CD14-positive monocyte (primary cell): ENCODE measurements at regions not wholly inside any gene's neighbourhood (a gene's known extent, or its start where the extent isn't known, plus 50 kb on each side); places are given as distances from the start of the nearest gene placed in this dataset.

Source experiments
- DNase-seq, 3 donors: peaks; one replicate each; pipeline ENCODE4 v3.0.0-alpha.2; 2011 to 2022
- H2AFZ ChIP-seq: 2 replicates; pipeline ENCODE4 v1.6.0; 2012; ENCODE audit warnings: mild to moderate bottlenecking, low read depth, low read length, inconsistent platforms; ENCODE audit not compliant: insufficient read depth, poor library complexity, severe bottlenecking
- H3K27ac ChIP-seq, 2 donors: 1 replicate in 1 of 2; 2 replicates in 1 of 2; pipeline ENCODE4 v1.5.1; 2012 to 2013; ENCODE audit warnings: low read length in 2 of 2, control low read depth in 1 of 2, inconsistent platforms in 1 of 2, low read depth in 1 of 2, mild to moderate bottlenecking in 1 of 2
- H3K27me3 ChIP-seq, 2 donors: one replicate each; pipeline versions ENCODE4 v1.6.0 to v1.6.1; 2011 to 2013; ENCODE audit warnings: low read length in 2 of 2; ENCODE audit not compliant: control insufficient read depth in 2 of 2, insufficient read depth in 2 of 2
- H3K36me3 ChIP-seq, 2 donors: replicated peaks in 1 of 2; 1 replicate in 1 of 2; 2 replicates in 1 of 2; pipeline versions ENCODE4 v1.5.1 to v1.6.1; 2012 to 2013; ENCODE audit warnings: low read length in 2 of 2, control low read depth in 1 of 2, inconsistent platforms in 1 of 2, mild to moderate bottlenecking in 1 of 2; ENCODE audit not compliant: insufficient read depth in 2 of 2, control insufficient read depth in 1 of 2
- H3K4me1 ChIP-seq, 2 donors: 1 replicate in 1 of 2; 2 replicates in 1 of 2; pipeline versions ENCODE4 v1.5.1 to v1.6.1; 2012 to 2013; ENCODE audit warnings: low read length in 2 of 2, control low read depth in 1 of 2, inconsistent platforms in 1 of 2, mild to moderate bottlenecking in 1 of 2, moderate library complexity in 1 of 2; ENCODE audit not compliant: insufficient read depth in 2 of 2, control insufficient read depth in 1 of 2
- H3K4me2 ChIP-seq: replicated peaks from 2 replicates; pipeline ENCODE3; 2012; ENCODE audit warnings: low read length, moderate library complexity, mild to moderate bottlenecking; ENCODE audit not compliant: poor library complexity, severe bottlenecking; ENCODE audit errors: extremely low read depth
- H3K4me3 ChIP-seq, 3 experiments: fragments of 200-600 bp in 1 of 3; sonication (generic) in 1 of 3; replicated peaks in 1 of 3; 1 replicate in 2 of 3; 2 replicates in 1 of 3; pipeline ENCODE4 v1.5.1; 2011 to 2013; ENCODE audit warnings: low read length in 3 of 3, mild to moderate bottlenecking in 3 of 3, control low read depth in 2 of 3, low read depth in 2 of 3, inconsistent platforms in 1 of 3, moderate library complexity in 1 of 3
- H3K79me2 ChIP-seq: 2 replicates; pipeline ENCODE4 v1.6.0; 2012; ENCODE audit warnings: mild to moderate bottlenecking, control low read depth, inconsistent platforms, low read length, moderate library complexity; ENCODE audit not compliant: insufficient read depth
- H3K9ac ChIP-seq: 2 replicates; pipeline ENCODE4 v1.6.0; 2017; ENCODE audit warnings: low read length, mild to moderate bottlenecking; ENCODE audit not compliant: insufficient read depth, poor library complexity, severe bottlenecking
- H3K9me3 ChIP-seq, 2 donors: replicated peaks in 1 of 2; 1 replicate in 1 of 2; 2 replicates in 1 of 2; pipeline versions ENCODE4 v1.5.1 to v1.6.1; 2012 to 2013; ENCODE audit warnings: low read length in 2 of 2, control low read depth in 1 of 2; ENCODE audit not compliant: control insufficient read depth in 1 of 2, insufficient read depth in 1 of 2
- H4K20me1 ChIP-seq: 2 replicates; pipeline ENCODE4 v1.6.0; 2012; ENCODE audit warnings: mild to moderate bottlenecking, low read length, control low read depth, moderate library complexity; ENCODE audit not compliant: insufficient read depth
- H3K27ac Mint-ChIP-seq, 7 donors: one replicate each; pipeline ENCODE4 v1.8.0; 2020; ENCODE audit warnings: mild to moderate bottlenecking in 7 of 7, mixed read lengths in 7 of 7, moderate library complexity in 6 of 7, inconsistent platforms in 2 of 7
- H3K27me3 Mint-ChIP-seq, 3 donors: one replicate each; pipeline ENCODE4 v1.8.0; 2021 to 2022; ENCODE audit warnings: low read depth in 3 of 3, mild to moderate bottlenecking in 3 of 3, mixed read lengths in 3 of 3, moderate library complexity in 3 of 3, inconsistent platforms in 1 of 3
- H3K36me3 Mint-ChIP-seq, 2 donors: one replicate each; pipeline ENCODE4 v1.8.0; 2020; ENCODE audit warnings: mixed read lengths in 2 of 2, inconsistent platforms in 1 of 2, mild to moderate bottlenecking in 1 of 2
- H3K4me1 Mint-ChIP-seq: one replicate; pipeline ENCODE4 v1.8.0; 2020; ENCODE audit warnings: mild to moderate bottlenecking, mixed read lengths
- H3K4me3 Mint-ChIP-seq, 2 donors: one replicate each; pipeline ENCODE4 v1.8.0; 2020; ENCODE audit warnings: mild to moderate bottlenecking in 2 of 2, mixed read lengths in 2 of 2, moderate library complexity in 1 of 2
- H3K9me3 Mint-ChIP-seq, 7 donors: one replicate each; pipeline ENCODE4 v1.8.0; 2020 to 2022; ENCODE audit warnings: mixed read lengths in 7 of 7, mild to moderate bottlenecking in 6 of 7, moderate library complexity in 6 of 7, inconsistent platforms in 2 of 7
- CTCF ChIP-seq: fragments of 200-600 bp; IDR thresholded peaks from one replicate; pipeline ENCODE4 v1.8.0; 2022; ENCODE audit warnings: antibody characterized with exemption, mild to moderate bottlenecking
- WGBS: methylation state at CpG from one replicate; pipeline ENCODE4 v1.1.5; 2013; ENCODE audit warnings: missing lambda C conversion rate; ENCODE audit not compliant: insufficient coverage; 5-methylcytosine and 5-hydroxymethylcytosine counted together
- intact Hi-C, 2 donors: fragments of 100-400 bp; cut with micrococcal nuclease; formaldehyde crosslinking; loops; one replicate each; pipeline versions ENCODE4 v1.15.0 to v1.15.1; 2023

GRCh38 chr16:51553910-51554309 lies 402.8 kb upstream of the SALL1 start:
- Histone ChIP-seq H3K4me2 (no peak overlapping the region), H3K9me3 (no peaks in the 10 kb centered on the region), H3K27me3 (no peaks in the 10 kb centered on the region), H3K4me1 (no peaks in the 10 kb centered on the region), H2AFZ (no peak overlapping the region), H3K9ac (no peak overlapping the region), H3K79me2 (no peaks in the 10 kb centered on the region), H3K27ac (no peak overlapping the region), H4K20me1 (no peaks in the 10 kb centered on the region), H3K36me3 (no peaks in the 10 kb centered on the region), H3K4me3 (no peak overlapping the region)
- intact Hi-C loops, result no loop called here
- Mint-ChIP-seq H3K27me3 (peaks cover 0 to under 1% (median 0%) of the 10 kb centered on the region in 3 donors), H3K36me3 (no peaks in the 10 kb centered on the region), H3K9me3 (peaks cover 0 to 13% (median 4%) of the 10 kb centered on the region in 7 donors), H3K4me1 (no peaks in the 10 kb centered on the region), H3K4me3 (no peak overlapping the region), H3K27ac (no peak overlapping the region)
- 96% methylated on average over 3 of the region's 7 CpGs for WGBS
- TF ChIP-seq CTCF, result no peak
- no peak for DNase-seq

- Histone ChIP-seq H3K36me3 (no peaks in the 10 kb centered on the region), H3K9me3 (no peaks in the 10 kb centered on the region), H3K4me3 (no peak overlapping the region), H3K27ac (no peak overlapping the region), H3K79me2 (no peaks in the 10 kb centered on the region), H3K4me2 (no peak overlapping the region), H4K20me1 (no peaks in the 10 kb centered on the region), H2AFZ (no peak overlapping the region), H3K9ac (no peak overlapping the region), H3K4me1 (no peaks in the 10 kb centered on the region), H3K27me3 (no peaks in the 10 kb centered on the region)
- no CpG with 5 or more reads among the region's 2 CpGs for WGBS
- peaks cover 0 to 1% (median 0%) of the 10 kb centered on the region in 3 donors for H3K27me3 Mint-ChIP-seq
- H3K9me3 Mint-ChIP-seq, result peaks cover 0 to 13% (median 5%) of the 10 kb centered on the region in 7 donors
- no peak for TF ChIP-seq CTCF
- intact Hi-C loops, result no loop called here
- H3K4me3 Mint-ChIP-seq, result no peak overlapping the region
- no peaks in the 10 kb centered on the region for H3K36me3 Mint-ChIP-seq
- H3K27ac Mint-ChIP-seq, result no peak overlapping the region
- no peak for DNase-seq
- H3K4me1 Mint-ChIP-seq, result no peaks in the 10 kb centered on the region
These were observed 402.2 kb upstream of the SALL1 start for GRCh38 chr16:51553314-51553713.
